Heart right ventricle (tissue), 16 donors: ENCODE measurements at regions not wholly inside any gene's neighbourhood (a gene's known extent, or its start where the extent isn't known, plus 50 kb on each side); places are given as distances from the start of the nearest gene placed in this dataset.

Experiments
- ATAC-seq, 8 donors: fragments of 200-7000 bp; cut with Tn5 transposase; one replicate each; pipeline ENCODE4 v1.9.1; 2020; ENCODE audit warnings: mild to moderate bottlenecking in 8 of 8, moderate library complexity in 8 of 8, moderate number of reproducible peaks in 1 of 8
- DNase-seq, 2 donors: peaks; one replicate each; pipeline ENCODE4 v3.0.0-alpha.2; 2020
- H3K27ac ChIP-seq, 10 donors: fragments of 200-600 bp; sonication (generic) in 2 of 10; one replicate each; pipeline versions ENCODE4 v1.5.0 to v1.8.0; 2020 to 2022; ENCODE audit warnings: mild to moderate bottlenecking in 3 of 10
- H3K27me3 ChIP-seq, 7 donors: fragments of 200-600 bp; one replicate each; pipeline ENCODE4 v1.8.0; 2021 to 2022; ENCODE audit warnings: mild to moderate bottlenecking in 2 of 7
- H3K36me3 ChIP-seq, 9 donors: fragments of 200-600 bp; sonication (generic) in 1 of 9; one replicate each; pipeline versions ENCODE4 v1.5.0 to v1.8.0; 2020 to 2022; ENCODE audit warnings: mild to moderate bottlenecking in 2 of 9
- H3K4me1 ChIP-seq, 9 donors: fragments of 200-600 bp; sonication (generic) in 1 of 9; one replicate each; pipeline versions ENCODE4 v1.5.0 to v1.8.0; 2020 to 2022; ENCODE audit warnings: mild to moderate bottlenecking in 4 of 9
- H3K4me3 ChIP-seq, 10 donors: fragments of 200-600 bp; sonication (generic) in 2 of 10; one replicate each; pipeline versions ENCODE4 v1.5.0 to v1.8.0; 2020 to 2022; ENCODE audit warnings: mild to moderate bottlenecking in 7 of 10, moderate library complexity in 2 of 10
- H3K9me3 ChIP-seq, 11 donors: fragments of 200-600 bp in 10 of 11; sonication (generic) in 2 of 11; one replicate each; pipeline versions ENCODE4 v1.5.0 to v1.8.0; 2013 to 2022; ENCODE audit warnings: mild to moderate bottlenecking in 2 of 11, control low read depth in 1 of 11, moderate library complexity in 1 of 11
- CTCF ChIP-seq, 9 donors: fragments of 200-600 bp; sonication (generic) in 2 of 9; IDR thresholded peaks; one replicate each; pipeline versions ENCODE4 v1.5.0 to v1.8.0; 2021 to 2022; ENCODE audit warnings: antibody characterized with exemption in 9 of 9, mild to moderate bottlenecking in 5 of 9, moderate library complexity in 1 of 9
- WGBS, 2 donors: extraction: QIAGEN DNeasy Blood & Tissue Kit; methylation state at CpG; one replicate each; pipeline ENCODE4 v1.1.7; 2013; ENCODE audit warnings: inconsistent platforms in 1 of 2; 5-methylcytosine and 5-hydroxymethylcytosine counted together
- intact Hi-C, 10 donors: fragments of 100-400 bp; cut with DNase I; formaldehyde crosslinking; loops; one replicate each; pipeline versions ENCODE4 v1.11.1 to v1.14.2; 2022
- donor health status: Arrhythmogenic right ventricular cardiomyopathy.
- donor health status: ischemic (EF 13 %, LVEDD 7.1; RV severe dilation, severe dysfunction).
- donor health status: healthy with polysubstance abuse.
- donor health status: DM: no; HTN: yes; CAD: no.
- donor health status: DM: no; HTN: no; CAD: no.
- donor health status: ischemic (EF 25% LVEDD 6.9; RV normal size, moderate dysfunction).
- donor health status: ischemic (EF 25% LVEDD 5.7; RV mildly dilated, moderate dysfunction).
- donor health status: healthy.
- donor health status: DM: yes; HTN: yes; CAD: no.
- donor health status: Ischemic cardiomyopathy.
- donor health status: ischemic (EF 35%, LVEDD 5.7; RV mildly dilated, moderate dysfunction).
- donor health status: nonischemic (EF 11% LVEDD 7.7; RV severe dilation, severe dysfunction).
- donor health status: DM: yes; HTN: yes; CAD: no.
- donor health status: PGD.
- donor health status: ischemic (EF 29% LVEDD 5.4; RV normal size, mild dysfunction).
- donor health status: nonischemic (EF 23%, LVEDD 6.1; RV moderate dilation, normal function).

GRCh38 chr10:61098966-61099365 is 155.0 kb upstream of the RHOBTB1 start:
- no peak overlapping the region for H3K27ac ChIP-seq
- TF ChIP-seq CTCF (IDR thresholded peaks at IDR 0.05): no peak
- peaks cover 0 to 7% (median 0%) of the 10 kb centered on the region in 11 donors for H3K9me3 ChIP-seq
- intact Hi-C loops: no loop called here
- H3K4me1 ChIP-seq: no peaks in the 10 kb centered on the region
- DNase-seq (no peak), ATAC-seq (no peak)
- no peak overlapping the region for H3K4me3 ChIP-seq
- H3K36me3 ChIP-seq: no peaks in the 10 kb centered on the region
- no peaks in the 10 kb centered on the region for H3K27me3 ChIP-seq
- 83 to 87% methylated on average over 1 of the region's 1 CpG for WGBS, 2 donors

- no peak for ATAC-seq
- H3K4me1 ChIP-seq: no peaks in the 10 kb centered on the region
- H3K4me3 ChIP-seq: no peak overlapping the region
- TF ChIP-seq CTCF (IDR thresholded peaks at IDR 0.05): no peak
- H3K36me3 ChIP-seq: no peaks in the 10 kb centered on the region
- WGBS, 2 donors: 63 to 83% methylated on average over 1 of the region's 1 CpG
- DNase-seq: no peak
- peaks cover 0 to 7% (median 0%) of the 10 kb centered on the region in 11 donors for H3K9me3 ChIP-seq
- H3K27ac ChIP-seq: no peak overlapping the region
- intact Hi-C loops: no loop called here
- H3K27me3 ChIP-seq: no peaks in the 10 kb centered on the region
Measured at GRCh38 chr10:61097026-61097425, 153.0 kb upstream of the RHOBTB1 start.

GRCh38 chr10:61096056-61096455 is 152.1 kb upstream of the RHOBTB1 start:
- Histone ChIP-seq H3K27ac (no peak overlapping the region), H3K9me3 (peaks cover 0 to 7% (median 0%) of the 10 kb centered on the region in 11 donors), H3K27me3 (no peaks in the 10 kb centered on the region), H3K4me1 (no peaks in the 10 kb centered on the region), H3K4me3 (no peak overlapping the region), H3K36me3 (no peaks in the 10 kb centered on the region)
- no peak for ATAC-seq
- DNase-seq: no peak
- peak in 1 of 9 donors; percentile 0 for TF ChIP-seq CTCF (IDR thresholded peaks at IDR 0.05)
- WGBS, 2 donors: 54 to 58% methylated on average over 1 of the region's 1 CpG
- intact Hi-C loops: no loop called here

GRCh38 chr10:61091531-61091930 is 147.5 kb upstream of the RHOBTB1 start:
- Histone ChIP-seq H3K36me3 (no peaks in the 10 kb centered on the region), H3K9me3 (peaks cover 0 to 7% (median 0%) of the 10 kb centered on the region in 11 donors), H3K4me3 (no peak overlapping the region), H3K27ac (no peak overlapping the region), H3K27me3 (no peaks in the 10 kb centered on the region), H3K4me1 (no peaks in the 10 kb centered on the region)
- DNase-seq (no peak), ATAC-seq (no peak)
- no peak for TF ChIP-seq CTCF (IDR thresholded peaks at IDR 0.05)
- 96 to 97% methylated on average over 1 of the region's 1 CpG for whole genome bisulfite sequencing, 2 donors
- intact Hi-C loops: no loop called here
